ENCODE measurements at regions not wholly inside any gene's neighbourhood (a gene's known extent, or its start where the extent isn't known, plus 50 kb on each side); places are given as distances from the start of the nearest gene placed in this dataset.

GRCh38 chr14:56918849-56919574 is 108.7 kb upstream of the OTX2 start:
- DNase-seq (ENCODE audit: low spot score) = no peak

DNA sequence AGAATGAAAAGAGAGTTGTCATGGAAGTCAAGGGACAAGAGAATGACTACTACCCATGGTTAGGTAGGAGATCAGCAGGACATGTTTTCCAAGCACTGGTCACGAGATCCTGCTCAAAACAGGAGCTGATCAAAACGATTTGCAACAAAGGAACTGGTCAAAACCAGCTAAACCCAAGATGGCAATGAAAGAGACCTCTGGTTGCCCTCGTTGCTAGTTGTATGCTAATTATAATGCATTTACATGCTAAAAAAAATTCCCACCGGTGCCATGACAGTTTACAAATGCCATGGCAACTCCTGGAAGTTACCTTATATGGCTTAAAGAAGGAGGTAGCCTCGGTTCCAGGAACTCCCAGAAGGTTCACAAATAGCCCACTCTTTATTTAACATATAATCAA is 95.0 kb upstream of the OTX2 start:
- no peak for DNase-seq (ENCODE audit: low spot score)

DNA sequence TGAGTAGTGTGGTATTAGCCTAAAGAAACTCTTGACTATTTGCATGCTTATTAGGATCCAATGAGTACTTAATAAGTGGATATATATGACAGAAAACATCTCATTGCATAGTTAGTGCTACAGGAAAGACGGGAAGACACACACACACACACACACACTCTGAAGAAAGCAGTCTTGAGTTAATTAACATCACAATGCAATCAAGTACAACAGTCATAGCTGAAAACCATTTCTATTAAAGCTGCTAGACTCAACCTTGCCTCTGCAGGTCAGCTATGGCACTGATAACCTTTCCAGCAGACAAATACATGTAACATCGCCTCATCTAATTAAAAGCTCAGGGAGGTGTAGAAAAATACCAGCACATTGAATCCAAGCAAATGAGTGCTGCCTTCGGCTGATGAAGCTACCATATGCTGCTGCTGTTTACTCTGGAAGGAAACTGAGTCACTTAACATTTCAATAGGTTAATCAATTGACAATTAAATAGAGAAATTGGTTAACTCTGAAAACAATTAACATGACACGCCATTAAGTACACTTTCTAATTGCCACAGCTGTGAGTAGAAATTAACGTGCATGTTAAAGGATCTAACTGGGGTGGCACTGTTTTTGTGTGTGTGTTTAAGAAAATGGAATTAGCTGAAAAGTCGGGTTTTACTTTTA is 93.2 kb upstream of the OTX2 start:
- DNase-seq (ENCODE audit: low spot score) = no peak

GRCh38 chr14:56902385-56902784 is 92.1 kb upstream of the OTX2 start:
- no peak for DNase-seq (ENCODE audit: low spot score)

DNA sequence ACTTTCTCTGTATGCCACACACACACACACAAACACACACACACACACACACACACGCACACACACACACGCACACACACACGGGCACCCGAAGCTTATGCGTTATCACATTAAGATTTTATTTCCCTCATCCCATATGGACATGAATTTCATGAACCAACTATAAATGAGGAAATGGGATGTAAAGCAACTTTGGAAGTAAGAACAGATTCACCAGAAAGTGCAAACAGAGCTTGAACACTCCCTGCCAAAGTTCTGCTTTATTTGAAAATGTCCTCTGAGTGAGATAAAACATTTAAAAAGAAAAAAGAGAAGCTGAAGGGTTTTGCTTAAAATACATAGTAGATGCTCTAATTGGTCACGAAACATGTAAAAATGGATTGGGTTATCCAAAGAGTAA is 90.4 kb upstream of the OTX2 start:
- DNase-seq (ENCODE audit: low spot score) = no peak

DNA sequence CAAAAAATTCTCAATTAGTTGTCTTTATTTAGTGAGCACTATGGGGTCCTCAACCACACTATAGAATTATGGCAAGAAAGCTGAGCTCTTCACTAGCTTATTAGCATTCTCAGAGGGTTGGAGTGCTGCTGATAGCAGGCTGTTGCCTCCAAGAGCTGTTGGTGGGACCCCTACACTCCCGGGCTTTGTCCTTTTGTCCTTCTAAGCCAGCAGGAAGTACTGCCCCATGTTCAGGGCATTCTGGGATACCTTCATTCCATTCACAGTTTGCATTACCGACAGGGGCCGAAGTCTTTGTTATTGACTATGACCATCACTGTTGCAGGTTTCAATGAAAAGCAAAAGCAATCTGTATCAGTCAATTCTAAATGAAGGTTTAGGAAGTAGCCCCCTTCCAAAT is 89.5 kb upstream of the OTX2 start:
- DNase-seq (ENCODE audit: low spot score) = no peak

DNA sequence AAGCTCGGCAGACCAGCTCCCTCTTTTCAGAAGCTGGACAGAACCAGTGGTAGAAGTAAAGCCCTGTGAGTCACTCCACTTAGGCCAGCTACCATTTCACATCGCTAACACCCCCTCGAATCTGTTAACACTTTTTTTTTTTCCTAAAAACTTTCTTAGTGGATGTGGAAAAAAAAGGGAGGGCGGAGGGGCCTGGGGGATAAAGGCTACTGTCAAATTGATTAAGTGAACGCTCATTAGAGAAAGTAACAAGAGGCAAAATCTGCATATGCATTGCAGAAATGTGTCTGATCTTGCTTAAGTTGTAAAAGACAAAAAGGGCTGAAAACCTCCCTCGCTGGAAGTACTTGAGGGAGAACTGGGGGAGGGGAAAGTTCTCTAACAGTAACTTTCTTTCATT is 86.6 kb upstream of the OTX2 start:
- no peak for DNase-seq (ENCODE audit: low spot score)

DNA sequence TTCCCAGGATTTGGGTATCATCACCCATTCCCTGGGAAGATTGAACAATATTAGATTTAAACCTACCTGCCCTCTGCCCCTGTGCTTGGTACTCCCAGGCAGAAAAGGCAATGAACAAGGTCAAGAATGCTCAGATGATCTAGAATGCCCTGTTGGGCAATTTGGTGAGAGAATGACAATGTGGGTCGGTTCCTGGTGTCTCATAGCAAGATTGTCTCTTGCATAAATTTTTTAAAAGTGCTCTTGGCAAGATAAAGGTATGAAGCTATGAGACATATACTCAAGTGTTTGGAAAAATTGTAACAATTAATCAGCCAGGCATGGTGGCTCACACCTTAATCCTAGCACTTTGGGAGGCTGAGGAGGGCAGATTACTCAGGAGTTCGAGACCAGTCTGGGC is 86.0 kb upstream of the OTX2 start:
- DNase-seq (ENCODE audit: low spot score) = no peak

DNA sequence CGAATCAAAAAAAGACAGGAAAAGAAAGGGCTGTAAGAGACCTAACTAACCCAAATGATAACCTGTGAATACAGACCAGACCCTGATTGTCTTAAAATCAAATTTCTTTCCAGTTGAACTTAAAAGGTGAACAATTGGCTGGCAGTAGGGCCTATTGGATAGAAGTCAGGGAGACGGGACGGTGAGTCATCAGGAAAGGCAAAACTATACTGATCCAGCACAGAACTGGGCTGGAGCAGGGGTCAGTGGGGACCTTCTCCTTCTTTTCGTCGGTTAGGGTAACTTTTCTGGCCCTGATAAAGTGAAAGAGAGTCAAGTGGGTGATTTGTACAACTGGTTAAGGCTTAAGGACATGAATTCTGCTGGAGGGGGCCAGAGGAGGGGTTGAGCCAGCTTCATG is 84.9 kb upstream of the OTX2 start:
- DNase-seq (ENCODE audit: low spot score) = no peak

- DNase-seq (ENCODE audit: low spot score) = no peak
Observed at GRCh38 chr14:56894591-56894991, 84.3 kb upstream of the OTX2 start.

DNA sequence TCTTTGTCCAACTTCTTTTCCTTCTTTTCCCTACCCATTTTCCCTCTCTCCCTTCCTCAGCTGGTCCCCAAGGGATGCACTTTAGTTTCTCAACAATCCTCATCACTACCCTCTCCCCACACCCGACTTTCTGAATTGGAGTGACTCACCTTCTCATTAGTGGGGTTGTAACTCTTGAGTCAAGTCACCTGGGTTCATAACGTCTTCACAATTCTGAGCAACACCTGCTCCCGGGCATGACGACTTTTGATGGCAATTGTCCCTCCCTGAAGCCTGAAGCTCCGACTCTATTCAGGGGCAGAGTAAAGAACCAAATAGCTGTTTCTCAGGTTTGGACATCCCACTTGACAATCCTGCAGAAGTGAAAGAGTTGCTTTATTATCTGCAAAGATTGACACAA is 82.7 kb upstream of the OTX2 start:
- no peak for DNase-seq (ENCODE audit: low spot score)

DNA sequence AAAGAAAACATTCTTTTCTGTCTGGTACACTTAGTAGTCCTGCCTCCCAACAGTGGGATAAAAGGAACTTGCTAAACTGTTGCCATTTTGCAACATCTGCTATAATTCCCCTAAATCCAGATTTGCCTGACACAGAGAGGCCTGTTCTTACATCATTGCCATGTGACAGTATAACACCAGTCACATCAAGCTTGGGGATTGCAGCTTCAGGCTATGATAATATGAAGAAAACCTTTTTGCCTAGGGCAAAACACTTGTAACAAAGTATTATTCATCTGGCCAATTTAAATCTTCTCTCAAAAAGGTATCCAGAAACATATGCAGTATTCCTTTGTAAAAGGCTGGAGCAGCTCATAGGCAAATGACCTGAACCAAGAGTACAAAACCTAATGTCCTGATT is 80.9 kb upstream of the OTX2 start:
- no peak for DNase-seq (ENCODE audit: low spot score)

DNA sequence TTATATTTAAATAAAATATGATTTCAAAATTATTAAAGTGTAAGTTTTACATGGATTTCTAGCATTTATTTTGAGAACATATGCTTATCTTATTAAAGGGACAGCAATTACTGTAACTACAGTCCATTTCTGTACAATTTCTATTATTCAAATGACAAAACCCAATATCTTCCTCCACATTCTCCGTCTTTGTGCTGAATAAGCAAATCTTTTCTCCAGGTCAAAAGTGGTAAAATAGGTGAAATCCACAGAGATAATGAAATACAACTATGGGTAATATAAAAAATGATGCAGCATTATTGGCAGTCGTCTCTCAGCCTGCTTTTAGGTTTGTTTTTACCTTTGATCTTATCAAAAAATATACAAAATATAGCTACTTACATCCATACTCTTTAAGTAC is 79.4 kb upstream of the OTX2 start:
- no peak for DNase-seq (ENCODE audit: low spot score)

- DNase-seq (ENCODE audit: low spot score) = no peak
Observed at GRCh38 chr14:56888274-56888673, 78.0 kb upstream of the OTX2 start.

- no peak for DNase-seq (ENCODE audit: low spot score)
Observed at GRCh38 chr14:56887216-56887615, 76.9 kb upstream of the OTX2 start.

- no peak for DNase-seq (ENCODE audit: low spot score)
Observed at GRCh38 chr14:56886471-56887062, 76.3 kb upstream of the OTX2 start.

- DNase-seq (ENCODE audit: low spot score) = no peak
Observed at GRCh38 chr14:56885825-56886224, 75.5 kb upstream of the OTX2 start.

- no peak for DNase-seq (ENCODE audit: low spot score)
Observed at GRCh38 chr14:56884617-56885016, 74.3 kb upstream of the OTX2 start.

DNA sequence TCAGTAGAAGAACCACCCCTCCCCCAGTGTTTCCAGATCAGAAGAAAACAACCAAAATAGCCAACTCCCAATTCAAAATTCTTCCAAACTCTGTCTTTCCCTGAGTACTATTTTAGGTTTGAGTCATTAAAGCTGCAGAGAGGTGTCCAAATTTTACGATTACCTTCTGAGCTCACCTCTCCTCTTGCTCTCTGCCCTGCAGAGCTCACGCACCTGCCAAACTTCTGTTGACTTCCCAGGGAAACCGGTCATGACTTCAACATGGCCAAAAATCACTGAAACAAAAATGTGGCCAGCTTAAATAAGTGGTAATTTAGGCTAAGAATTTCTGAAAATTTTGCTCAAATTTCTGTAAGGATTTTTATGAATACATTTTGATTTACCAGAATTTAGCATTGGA is 70.9 kb upstream of the OTX2 start:
- no peak for DNase-seq (ENCODE audit: low spot score)

DNA sequence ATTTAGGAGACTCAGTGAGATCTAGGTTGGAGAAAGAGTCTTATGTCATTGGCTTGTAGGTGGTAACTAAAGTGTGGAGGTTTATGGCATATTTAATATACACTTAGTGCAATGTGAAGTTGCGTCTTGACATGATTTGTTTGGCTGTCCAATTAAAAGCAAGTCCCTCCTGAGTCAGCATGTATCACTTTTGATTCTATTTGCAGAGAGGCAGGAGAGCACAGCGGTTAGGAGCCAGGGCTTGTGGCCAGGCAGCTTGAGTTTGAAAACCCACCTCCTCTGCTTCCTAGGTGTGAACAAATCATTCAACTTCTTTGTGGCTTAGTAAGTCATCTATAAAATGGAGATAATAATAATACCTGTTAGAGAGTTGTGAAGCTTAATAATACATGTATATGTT is 68.5 kb upstream of the OTX2 start:
- DNase-seq (ENCODE audit: low spot score) = no peak

GRCh38 chr14:56875104-56875675 is 64.9 kb upstream of the OTX2 start:
- no peak for DNase-seq (ENCODE audit: low spot score)

DNA sequence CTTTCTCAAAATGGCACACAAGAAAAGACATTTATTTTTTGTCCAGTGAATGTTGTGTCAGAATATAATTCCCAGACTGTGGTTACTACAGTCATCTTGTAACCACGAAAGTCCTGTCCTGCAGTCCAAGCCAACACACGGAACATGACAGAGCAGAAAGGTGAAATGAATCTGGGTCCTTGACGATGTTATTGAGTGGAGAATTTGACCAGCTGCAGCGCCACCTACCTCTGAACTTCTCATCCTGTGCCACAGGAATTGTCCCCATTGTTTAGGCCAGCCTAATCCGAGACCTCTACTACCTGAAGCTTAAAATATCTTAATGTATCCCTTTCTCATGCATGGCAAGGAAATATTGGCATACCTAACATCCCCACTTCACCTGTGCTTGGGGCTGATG is 64.1 kb upstream of the OTX2 start:
- DNase-seq (ENCODE audit: low spot score) = peak; percentile 10

GRCh38 chr14:56870336-56870735 is 60.1 kb upstream of the OTX2 start:
- no peak for DNase-seq (ENCODE audit: low spot score)

All from LoVo (cell line).